ENCODE measurements at regions not wholly inside any gene's neighbourhood (a gene's known extent, or its start where the extent isn't known, plus 50 kb on each side); places are given as distances from the start of the nearest gene placed in this dataset.

DNA sequence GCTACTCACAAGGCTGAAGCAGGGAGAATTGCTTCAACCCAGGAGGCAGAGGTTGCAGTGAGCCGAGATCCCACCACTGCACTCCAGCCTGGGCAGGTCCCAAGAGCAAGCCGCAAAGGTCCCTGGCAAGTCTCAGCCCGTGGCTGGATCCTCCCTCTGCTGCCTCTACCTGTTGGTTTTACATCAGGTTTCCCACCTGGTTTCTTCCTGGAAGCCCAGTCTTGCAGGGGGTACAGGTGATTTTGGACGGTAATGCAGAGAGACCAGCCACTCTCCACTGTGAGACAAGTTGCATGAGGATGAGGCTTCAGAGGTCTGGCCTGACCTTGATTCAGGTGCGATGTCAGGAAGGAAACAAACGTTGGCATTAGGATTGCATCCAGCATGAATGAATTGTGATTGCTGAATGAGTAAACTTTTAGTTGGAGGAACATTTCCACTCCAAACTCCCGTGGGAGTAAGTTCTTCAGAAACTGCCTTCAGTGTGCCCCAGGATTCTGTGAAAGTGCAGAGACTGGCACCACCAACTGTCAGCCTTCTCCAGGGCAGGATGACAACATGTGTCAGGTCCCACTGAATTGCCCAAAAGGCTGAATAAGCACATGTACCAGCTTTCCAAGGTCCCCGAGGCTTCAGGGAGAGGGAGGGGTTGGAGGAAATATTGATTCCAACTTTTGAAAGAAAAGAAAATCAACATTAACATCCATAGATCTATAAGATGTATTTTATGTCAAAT lies 189.4 kb downstream of the TJP1 start:
- Histone ChIP-seq H3K27ac (no peak overlapping the region), H3K4me1 (no peaks in the 10 kb centered on the region), H3K9me3 (no peaks in the 10 kb centered on the region), H3K27me3 (ENCODE audit: insufficient read depth in 3 of 3, low read length in 2 of 3) (peaks cover 0 to 9% (median 4%) of the 10 kb centered on the region in 3 donors), H3K36me3 (ENCODE audit: insufficient read depth in 1 of 2, low read depth in 1 of 2) (no peaks in the 10 kb centered on the region), H3K4me3 (no peak overlapping the region)
- 32 to 49% (median 36%) methylated on average over 8 of the region's 8 CpGs for WGBS, 3 donors
- TF ChIP-seq, protein P1, sequence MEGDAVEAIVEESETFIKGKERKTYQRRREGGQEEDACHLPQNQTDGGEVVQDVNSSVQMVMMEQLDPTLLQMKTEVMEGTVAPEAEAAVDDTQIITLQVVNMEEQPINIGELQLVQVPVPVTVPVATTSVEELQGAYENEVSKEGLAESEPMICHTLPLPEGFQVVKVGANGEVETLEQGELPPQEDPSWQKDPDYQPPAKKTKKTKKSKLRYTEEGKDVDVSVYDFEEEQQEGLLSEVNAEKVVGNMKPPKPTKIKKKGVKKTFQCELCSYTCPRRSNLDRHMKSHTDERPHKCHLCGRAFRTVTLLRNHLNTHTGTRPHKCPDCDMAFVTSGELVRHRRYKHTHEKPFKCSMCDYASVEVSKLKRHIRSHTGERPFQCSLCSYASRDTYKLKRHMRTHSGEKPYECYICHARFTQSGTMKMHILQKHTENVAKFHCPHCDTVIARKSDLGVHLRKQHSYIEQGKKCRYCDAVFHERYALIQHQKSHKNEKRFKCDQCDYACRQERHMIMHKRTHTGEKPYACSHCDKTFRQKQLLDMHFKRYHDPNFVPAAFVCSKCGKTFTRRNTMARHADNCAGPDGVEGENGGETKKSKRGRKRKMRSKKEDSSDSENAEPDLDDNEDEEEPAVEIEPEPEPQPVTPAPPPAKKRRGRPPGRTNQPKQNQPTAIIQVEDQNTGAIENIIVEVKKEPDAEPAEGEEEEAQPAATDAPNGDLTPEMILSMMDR (IDR thresholded peaks at IDR 0.05): no peak
- no peak for DNase-seq
- intact Hi-C loops (cut with DNase I): no loop called here
- ATAC-seq: no peak

DNA sequence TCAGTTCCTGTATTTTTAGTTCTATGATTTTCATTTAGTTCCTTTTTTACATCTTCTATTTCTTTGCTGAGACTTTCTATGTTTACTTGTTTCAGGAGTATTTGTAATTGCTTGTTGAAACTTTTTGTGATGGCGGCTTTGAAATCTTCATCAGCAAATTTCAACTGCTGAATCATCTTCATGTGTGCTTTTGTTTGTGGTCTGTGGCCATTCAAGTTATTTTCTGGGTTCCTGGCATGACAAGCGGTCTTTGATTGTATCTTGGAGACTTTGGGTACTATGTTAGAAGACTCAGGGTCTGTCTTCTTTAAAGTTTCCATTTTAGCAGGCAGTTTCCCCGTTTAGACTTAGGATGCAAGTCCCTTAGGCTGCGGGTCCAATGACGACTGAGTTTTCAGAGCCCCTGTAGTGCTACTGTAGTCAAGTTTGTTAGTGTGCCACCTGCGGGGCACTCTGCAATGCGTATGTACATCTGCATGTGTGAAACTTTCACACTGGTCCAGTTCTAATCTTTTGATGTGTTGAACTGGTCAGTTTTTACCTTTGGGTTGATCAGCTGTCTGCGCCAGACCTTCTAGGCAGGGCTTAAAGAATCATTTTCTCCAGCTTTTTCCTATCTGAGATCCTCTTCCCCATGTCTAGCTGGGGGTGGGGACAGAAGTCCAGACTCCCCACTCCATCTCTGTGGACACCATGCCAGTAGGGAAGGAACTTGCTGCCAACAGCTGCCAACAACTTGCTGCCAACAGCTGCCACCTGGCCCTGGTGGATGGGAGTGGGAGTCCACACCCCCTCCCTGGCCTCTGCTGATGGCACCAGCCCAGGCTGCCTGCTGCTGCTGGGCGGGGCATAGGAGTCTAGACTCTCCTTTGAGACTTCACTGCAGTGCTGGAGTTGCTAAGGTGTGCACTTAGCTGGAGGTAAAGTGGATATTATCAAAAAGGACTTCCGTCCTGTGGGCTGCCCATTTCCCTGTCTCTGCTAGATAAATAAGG lies 190.9 kb downstream of the TJP1 start:
- Histone ChIP-seq H3K4me1 (no peaks in the 10 kb centered on the region), H3K27ac (no peak overlapping the region), H3K27me3 (ENCODE audit: insufficient read depth in 3 of 3, low read length in 2 of 3) (peaks cover 0 to 9% (median 1%) of the 10 kb centered on the region in 3 donors), H3K9me3 (no peaks in the 10 kb centered on the region), H3K4me3 (no peak overlapping the region), H3K36me3 (ENCODE audit: insufficient read depth in 1 of 2, low read depth in 1 of 2) (no peaks in the 10 kb centered on the region)
- 31 to 42% (median 33%) methylated on average over 10 of the region's 10 CpGs for WGBS, 3 donors
- no peak for ATAC-seq
- intact Hi-C loops (cut with DNase I): no loop called here
- TF ChIP-seq, protein P1 (IDR thresholded peaks at IDR 0.05): no peak
- DNase-seq: no peak

DNA sequence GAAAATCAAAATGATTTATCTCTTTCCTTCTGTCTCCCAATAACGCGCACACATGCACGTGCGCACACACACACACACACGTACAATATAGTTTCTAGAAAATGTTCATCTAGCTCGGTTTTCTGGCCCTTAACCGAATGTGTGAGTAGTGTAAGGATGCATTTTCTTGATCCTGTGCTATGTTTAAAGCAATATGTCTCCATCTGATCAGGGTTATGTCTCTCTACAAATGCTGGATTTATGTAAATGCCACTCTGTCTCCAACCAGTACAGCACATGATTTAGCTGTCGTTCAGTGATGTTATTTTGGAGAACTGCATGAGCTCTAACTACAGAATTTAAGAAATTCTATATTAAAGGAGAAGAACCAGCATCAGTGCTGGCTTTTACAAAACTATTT lies 198.0 kb downstream of the TJP1 start:
- Histone ChIP-seq H3K27ac (no peak overlapping the region), H3K27me3 (ENCODE audit: insufficient read depth in 3 of 3, low read length in 2 of 3) (no peaks in the 10 kb centered on the region), H3K36me3 (ENCODE audit: insufficient read depth in 1 of 2, low read depth in 1 of 2) (no peaks in the 10 kb centered on the region), H3K4me1 (no peaks in the 10 kb centered on the region), H3K9me3 (no peaks in the 10 kb centered on the region), H3K4me3 (no peak overlapping the region)
- DNase-seq: no peak
- intact Hi-C loops (cut with DNase I): no loop called here
- 73 to 86% (median 86%) methylated on average over 8 of the region's 8 CpGs for WGBS, 3 donors
- ATAC-seq: no peak
- TF ChIP-seq, protein P1 (IDR thresholded peaks at IDR 0.05): no peak

- 20 to 40% (median 32%) methylated on average over 6 of the region's 6 CpGs for WGBS, 3 donors
These were observed 199.1 kb downstream of the TJP1 start for GRCh38 chr15:29623116-29623639.

More at GRCh38 chr15:29623116-29623639, 199.1 kb downstream of the TJP1 start:
- Histone ChIP-seq H3K27me3 (ENCODE audit: insufficient read depth in 3 of 3, low read length in 2 of 3) (no peaks in the 10 kb centered on the region), H3K4me1 (no peaks in the 10 kb centered on the region), H3K9me3 (no peaks in the 10 kb centered on the region), H3K4me3 (no peak overlapping the region), H3K27ac (no peak overlapping the region), H3K36me3 (ENCODE audit: insufficient read depth in 1 of 2, low read depth in 1 of 2) (no peaks in the 10 kb centered on the region)
- DNase-seq: no peak
- TF ChIP-seq, protein P1 (IDR thresholded peaks at IDR 0.05): no peak
- intact Hi-C loops (cut with DNase I): no loop called here
- ATAC-seq: no peak
